NB4 (cell line): ENCODE measurements at regions not wholly inside any gene's neighbourhood (a gene's known extent, or its start where the extent isn't known, plus 50 kb on each side); places are given as distances from the start of the nearest gene placed in this dataset.

ENCODE experiments used
- DNase-seq: peaks from one replicate; pipeline ENCODE4 v3.0.0; 2010; ENCODE audit warnings: low read depth
- H3K4me3 ChIP-seq: one replicate; pipeline ENCODE4 v1.5.1; 2011; ENCODE audit warnings: mild to moderate bottlenecking, low read depth, low read length, moderate library complexity
- CTCF ChIP-seq: IDR thresholded peaks from one replicate; pipeline ENCODE4 v1.5.1; 2012; ENCODE audit warnings: low read depth, low read length
- MAX ChIP-seq: IDR thresholded peaks from 2 replicates; pipeline ENCODE4 v1.6.1; 2011; ENCODE audit warnings: low read depth, low read length
- MYC ChIP-seq: IDR thresholded peaks from 2 replicates; pipeline ENCODE4 v1.6.1; 2011; ENCODE audit warnings: low read depth, low read length
- POLR2A ChIP-seq: IDR thresholded peaks from 2 replicates; pipeline ENCODE4 v1.6.1; 2011; ENCODE audit warnings: mild to moderate bottlenecking; ENCODE audit not compliant: insufficient read length; ENCODE audit errors: extremely low read depth

- DNase-seq: peak; percentile 22
- no peak overlapping the region for H3K4me3 ChIP-seq
Observed at GRCh38 chr17:33647956-33648355, 354.9 kb upstream of the ASIC2 start.

GRCh38 chr17:33650304-33650703, 357.2 kb upstream of the ASIC2 start:
- DNase-seq: no peak
- TF ChIP-seq CTCF: no peak
- TF ChIP-seq MAX: no peak
- TF ChIP-seq MYC: no peak
- no peak for TF ChIP-seq POLR2A
- no peak overlapping the region for H3K4me3 ChIP-seq

More at GRCh38 chr17:33647956-33648355, 354.9 kb upstream of the ASIC2 start:
- peak; percentile 44 for TF ChIP-seq CTCF
- TF ChIP-seq POLR2A: no peak
- 0 out of 2 replicates have a peak, but pooled peaks have one; percentile 7 for TF ChIP-seq MAX
- no peak for TF ChIP-seq MYC

GRCh38 chr17:33651686-33652085, 358.6 kb upstream of the ASIC2 start:
- H3K4me3 ChIP-seq: no peak overlapping the region
- TF ChIP-seq CTCF (peak; percentile 10), MYC (no peak), POLR2A (no peak)
- DNase-seq: no peak

- no peak for DNase-seq
- TF ChIP-seq MAX (no peak), MYC (no peak), CTCF (no peak), POLR2A (no peak)
- no peak overlapping the region for H3K4me3 ChIP-seq
Observed at GRCh38 chr17:33652731-33653398, 359.8 kb upstream of the ASIC2 start.

GRCh38 chr17:33653399-33653788, 360.3 kb upstream of the ASIC2 start:
- no peak for TF ChIP-seq POLR2A
- TF ChIP-seq MAX: no peak
- TF ChIP-seq MYC: no peak
- no peak for TF ChIP-seq CTCF
- DNase-seq: no peak
- H3K4me3 ChIP-seq: no peak overlapping the region

- DNase-seq: no peak
- H3K4me3 ChIP-seq: no peak overlapping the region
- TF ChIP-seq MAX: no peak
- no peak for TF ChIP-seq MYC
- TF ChIP-seq CTCF: no peak
Observed at GRCh38 chr17:33657181-33657580, 364.1 kb upstream of the ASIC2 start.
